ENCODE measurements at regions not wholly inside any gene's neighbourhood (a gene's known extent, or its start where the extent isn't known, plus 50 kb on each side); places are given as distances from the start of the nearest gene placed in this dataset.

- no peak for TF ChIP-seq CTCF (IDR thresholded peaks at IDR 0.05; ENCODE audit: extremely low read depth in 1 of 2, insufficient read depth in 1 of 2, low read depth in 1 of 2, low read length in 2 of 2)
- no peak for TF ChIP-seq MYC (IDR thresholded peaks at IDR 0.05; ENCODE audit: low read depth, low read length)
- no peak for TF ChIP-seq POLR2AphosphoS5 (IDR thresholded peaks at IDR 0.05; ENCODE audit: insufficient read depth, low read depth, low read length)
- TF ChIP-seq MAX (IDR thresholded peaks at IDR 0.05; ENCODE audit: insufficient read depth, insufficient read length), result no peak
- no peak for TF ChIP-seq EZH2 (IDR thresholded peaks at IDR 0.05; ENCODE audit: borderline replicate concordance, low read depth, low read length, severe bottlenecking)
- no peak for TF ChIP-seq GATA2 (IDR thresholded peaks at IDR 0.05; ENCODE audit: insufficient read depth, insufficient read length, low read depth, low read length)
- TF ChIP-seq JUN (IDR thresholded peaks at IDR 0.05; ENCODE audit: borderline replicate concordance, insufficient read depth, insufficient read length, low read depth), result no peak
- no peak for TF ChIP-seq FOS (IDR thresholded peaks at IDR 0.05; ENCODE audit: borderline replicate concordance, insufficient read depth, low read length)
- no peak for TF ChIP-seq POLR2A (IDR thresholded peaks at IDR 0.05; ENCODE audit: low read depth, low read length)
- Histone ChIP-seq H3K36me3 (ENCODE audit: control insufficient read depth in 2 of 2, extremely low read depth in 1 of 2, insufficient read depth in 2 of 2, low read length in 2 of 2) (no peaks in the 10 kb centered on the region), H3K9ac (replicated peaks; ENCODE audit: extremely low read depth, insufficient read depth, low read length) (no peak overlapping the region), H3K79me2 (ENCODE audit: control insufficient read depth, insufficient read depth, low read length) (no peaks in the 10 kb centered on the region), H4K20me1 (replicated peaks; ENCODE audit: control insufficient read depth, extremely low read depth, insufficient read depth, low read length) (no peaks in the 10 kb centered on the region), H2AFZ (ENCODE audit: low read depth, low read length) (no peak overlapping the region), H3K4me3 (replicated peaks in 1 of 3; ENCODE audit: insufficient read depth in 1 of 3, low read depth in 1 of 3, low read length in 3 of 3) (no peak overlapping the region), H3K4me1 (ENCODE audit: control insufficient read depth, extremely low read depth, insufficient read depth, low read length) (no peaks in the 10 kb centered on the region), H3K4me2 (ENCODE audit: insufficient read depth, low read length) (no peak overlapping the region), H3K9me3 (replicated peaks; ENCODE audit: control insufficient read depth, insufficient read depth, low read length) (no peaks in the 10 kb centered on the region), H3K27ac (ENCODE audit: insufficient read depth, low read depth, low read length) (no peak overlapping the region), H3K27me3 (ENCODE audit: control insufficient read depth in 2 of 2, insufficient read depth in 2 of 2, low read length in 2 of 2) (no peaks in the 10 kb centered on the region), H3K9me1 (replicated peaks; ENCODE audit: control insufficient read depth, extremely low read depth, insufficient read depth, low read length) (no peaks in the 10 kb centered on the region)
- dilution Hi-C loops (cut with MboI; ENCODE audit: extremely low pct_ligation_motif_present, low sequenced_read_pairs), result no loop called here
- no peak for DNase-seq (ENCODE audit: low read depth, low spot score)
- FAIRE-seq, result no peak
- intact Hi-C loops (cut with micrococcal nuclease), result no loop called here
- ChIA-PET POLR2A (no interaction called here), CTCF (no interaction called here)
- no TSS peak for BruUV-seq (replicated peaks)
These were observed 124.8 kb upstream of the NECTIN1 start for GRCh38 chr11:119853581-119854360.

Measured in endothelial cell of umbilical vein (primary cell).